Fibroblast of lung (primary cell): ENCODE measurements at regions not wholly inside any gene's neighbourhood (a gene's known extent, or its start where the extent isn't known, plus 50 kb on each side); places are given as distances from the start of the nearest gene placed in this dataset.

Experiments used
- DNase-seq, 2 donors: peaks; one replicate each; pipeline versions ENCODE4 v3.0.0 to v3.0.0-alpha.2; 2010; ENCODE audit warnings: low read depth in 2 of 2
- H2AFZ ChIP-seq: 2 replicates; pipeline ENCODE4 v1.5.1; 2012; ENCODE audit warnings: low read length, control low read depth, inconsistent platforms
- H3K27ac ChIP-seq: 2 replicates; pipeline ENCODE4 v1.5.1; 2011; ENCODE audit warnings: low read length, control low read depth; ENCODE audit not compliant: insufficient read depth
- H3K27me3 ChIP-seq: 2 replicates; pipeline ENCODE4 v1.5.1; 2011; ENCODE audit warnings: mild to moderate bottlenecking, low read length; ENCODE audit not compliant: control insufficient read depth, insufficient read depth
- H3K36me3 ChIP-seq: 2 replicates; pipeline ENCODE4 v1.5.1; 2011; ENCODE audit warnings: low read length; ENCODE audit not compliant: control insufficient read depth, insufficient read depth
- H3K4me1 ChIP-seq: 2 replicates; pipeline ENCODE4 v1.5.1; 2011; ENCODE audit warnings: low read length; ENCODE audit not compliant: control insufficient read depth, insufficient read depth; ENCODE audit errors: extremely low read depth
- H3K4me2 ChIP-seq: 2 replicates; pipeline ENCODE4 v1.5.1; 2011; ENCODE audit warnings: low read length, control low read depth; ENCODE audit not compliant: insufficient read depth; ENCODE audit errors: extremely low read depth
- H3K4me3 ChIP-seq, 4 experiments: fragments of 200-600 bp in 1 of 4; sonication (generic) in 1 of 4; replicated peaks in 1 of 4; 2 replicates each; pipeline ENCODE4 v1.5.1; 2011 to 2016; ENCODE audit warnings: low read length in 4 of 4, low read depth in 3 of 4, mild to moderate bottlenecking in 3 of 4, control low read depth in 2 of 4, inconsistent platforms in 1 of 4, mixed read lengths in 1 of 4; ENCODE audit not compliant: insufficient read depth in 1 of 4; ENCODE audit errors: control extremely low read depth in 1 of 4
- H3K79me2 ChIP-seq: 2 replicates; pipeline ENCODE4 v1.5.1; 2012; ENCODE audit warnings: mild to moderate bottlenecking, low read length, inconsistent platforms; ENCODE audit not compliant: control insufficient read depth, insufficient read depth
- H3K9ac ChIP-seq: 2 replicates; pipeline ENCODE4 v1.5.1; 2011; ENCODE audit warnings: mild to moderate bottlenecking, low read length, control low read depth; ENCODE audit not compliant: insufficient read depth
- H3K9me3 ChIP-seq: 2 replicates; pipeline ENCODE4 v1.5.1; 2012; ENCODE audit warnings: low read depth, low read length; ENCODE audit not compliant: control insufficient read depth, insufficient read depth
- H4K20me1 ChIP-seq: 2 replicates; pipeline ENCODE4 v1.5.1; 2011; ENCODE audit warnings: low read length; ENCODE audit not compliant: control insufficient read depth, insufficient read depth; ENCODE audit errors: extremely low read depth
- CTCF ChIP-seq, 2 donors: IDR thresholded peaks in 1 of 2; conservative IDR thresholded peaks in 1 of 2; 1 replicate in 1 of 2; 2 replicates in 1 of 2; pipeline ENCODE4 v1.5.1; 2011 to 2012; ENCODE audit warnings: low read length in 2 of 2, control low read depth in 1 of 2, inconsistent platforms in 1 of 2, low read depth in 1 of 2, mild to moderate bottlenecking in 1 of 2
- EZH2 ChIP-seq: IDR thresholded peaks from 2 replicates; pipeline ENCODE4 v1.5.1; 2012; ENCODE audit warnings: low read length, control low read depth, mild to moderate bottlenecking; ENCODE audit errors: missing control alignments

- Histone ChIP-seq H2AFZ (no peak overlapping the region), H3K9ac (no peak overlapping the region), H3K4me2 (no peak overlapping the region), H3K27ac (no peak overlapping the region), H3K36me3 (no peaks in the 10 kb centered on the region), H3K9me3 (no peaks in the 10 kb centered on the region), H4K20me1 (no peaks in the 10 kb centered on the region), H3K79me2 (no peaks in the 10 kb centered on the region), H3K4me3 (no peak overlapping the region), H3K27me3 (no peaks in the 10 kb centered on the region), H3K4me1 (no peaks in the 10 kb centered on the region)
- no peak for TF ChIP-seq EZH2
- DNase-seq: no peak
Measured at GRCh38 chr4:184324939-184325477, 107.3 kb upstream of the ENPP6 start.

DNA sequence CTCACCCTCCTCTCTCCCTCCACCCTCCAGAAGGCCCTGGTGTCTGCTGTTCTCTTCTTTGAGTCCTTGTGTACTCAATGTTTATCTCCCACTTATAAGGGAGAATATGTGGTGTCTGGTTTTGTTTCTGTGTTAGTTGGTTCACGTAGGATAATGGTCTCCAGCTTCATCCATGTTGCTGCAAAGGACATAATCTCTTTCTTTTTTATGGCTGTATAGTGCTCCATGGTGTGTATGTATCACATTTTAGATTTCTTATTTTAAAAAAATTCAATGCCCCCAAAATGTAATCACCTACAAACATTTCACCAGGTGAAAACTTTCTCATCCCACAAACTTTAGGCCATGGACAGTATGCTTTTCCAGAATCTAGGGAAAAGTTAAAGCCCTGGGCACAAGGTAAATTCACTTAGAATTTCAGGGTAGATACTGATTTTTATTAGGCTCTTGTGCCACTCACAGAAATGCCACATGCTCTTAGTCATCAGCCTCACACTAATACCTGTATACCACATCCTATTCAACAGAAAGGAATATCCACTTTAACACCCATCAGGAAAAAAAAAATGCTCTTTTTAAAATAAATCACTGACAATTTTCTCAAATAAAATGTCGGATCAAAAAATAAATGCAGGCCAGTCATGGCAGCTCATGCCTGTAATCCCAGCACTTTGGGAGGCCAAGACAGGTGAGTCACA is 104.8 kb upstream of the ENPP6 start:
- Histone ChIP-seq H3K4me2 (no peak overlapping the region), H4K20me1 (no peaks in the 10 kb centered on the region), H3K79me2 (no peaks in the 10 kb centered on the region), H2AFZ (no peak overlapping the region), H3K9me3 (no peaks in the 10 kb centered on the region), H3K36me3 (no peaks in the 10 kb centered on the region), H3K9ac (no peak overlapping the region), H3K4me1 (no peaks in the 10 kb centered on the region), H3K4me3 (no peak overlapping the region), H3K27ac (no peak overlapping the region), H3K27me3 (no peaks in the 10 kb centered on the region)
- no peak for TF ChIP-seq EZH2
- no peak for TF ChIP-seq CTCF (conservative IDR thresholded peaks at IDR 0.05 in 1 of 2, IDR thresholded peaks at IDR 0.05 in 1 of 2; ENCODE audit: low read depth in 1 of 2, low read length in 2 of 2)
- no peak for DNase-seq

DNA sequence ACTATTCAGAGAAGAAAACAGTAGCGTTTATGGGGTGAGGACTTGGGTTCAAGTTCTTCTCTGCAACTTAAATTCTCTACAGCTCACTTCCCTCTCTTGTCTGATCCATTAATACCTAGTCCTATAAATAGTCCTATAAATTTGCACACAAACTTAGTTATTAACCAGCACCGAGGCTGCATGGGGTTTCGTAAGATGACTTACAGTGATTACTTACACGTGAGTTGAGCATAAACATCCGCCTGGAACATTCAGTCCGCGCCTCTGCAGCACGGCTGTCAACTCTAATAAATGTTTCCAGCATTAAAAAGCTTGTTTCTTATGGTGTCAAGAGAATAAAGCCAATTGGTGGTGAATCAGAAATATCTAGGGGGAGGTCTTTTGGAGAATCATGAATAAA is 103.0 kb upstream of the ENPP6 start:
- H3K9me3 ChIP-seq: no peaks in the 10 kb centered on the region
- TF ChIP-seq EZH2: no peak
- H2AFZ ChIP-seq: no peak overlapping the region
- no peak overlapping the region for H3K27ac ChIP-seq
- H3K4me3 ChIP-seq: no peak overlapping the region
- peak in 1 of 2 donors; percentile 74 for DNase-seq
- H4K20me1 ChIP-seq: no peaks in the 10 kb centered on the region
- no peaks in the 10 kb centered on the region for H3K27me3 ChIP-seq
- H3K9ac ChIP-seq: no peak overlapping the region
- no peaks in the 10 kb centered on the region for H3K79me2 ChIP-seq
- H3K4me1 ChIP-seq: no peaks in the 10 kb centered on the region
- H3K4me2 ChIP-seq: no peak overlapping the region
- H3K36me3 ChIP-seq: no peaks in the 10 kb centered on the region

GRCh38 chr4:184318852-184319251 is 101.2 kb upstream of the ENPP6 start:
- Histone ChIP-seq H3K36me3 (no peaks in the 10 kb centered on the region), H3K4me3 (no peak overlapping the region), H3K27me3 (no peaks in the 10 kb centered on the region), H3K79me2 (no peaks in the 10 kb centered on the region), H4K20me1 (no peaks in the 10 kb centered on the region), H3K9me3 (no peaks in the 10 kb centered on the region), H3K4me1 (no peaks in the 10 kb centered on the region), H2AFZ (no peak overlapping the region), H3K9ac (no peak overlapping the region), H3K4me2 (no peak overlapping the region), H3K27ac (no peak overlapping the region)
- DNase-seq: no peak
- TF ChIP-seq EZH2: no peak
- no peak for TF ChIP-seq CTCF (conservative IDR thresholded peaks at IDR 0.05 in 1 of 2, IDR thresholded peaks at IDR 0.05 in 1 of 2; ENCODE audit: low read depth in 1 of 2, low read length in 2 of 2)
